DOHH2 (cell line): ENCODE measurements at regions not wholly inside any gene's neighbourhood (a gene's known extent, or its start where the extent isn't known, plus 50 kb on each side); places are given as distances from the start of the nearest gene placed in this dataset.

Experiments
- EZH2phosphoT487 ChIP-seq: fragments of 200-600 bp; sonication (generic); IDR thresholded peaks from 2 replicates; pipeline ENCODE4 v1.6.1; 2017; ENCODE audit warnings: borderline replicate concordance, mild to moderate bottlenecking, antibody characterized with exemption, low read length, moderate library complexity, mixed read lengths
- TF ChIP-seq, protein P1 (sequence below): fragments of 200-600 bp; sonication (generic); IDR thresholded peaks from one replicate; pipeline ENCODE4 v1.5.1; 2014; ENCODE audit warnings: antibody characterized with exemption, mild to moderate bottlenecking, low read depth, low read length; ENCODE audit not compliant: poor library complexity, severe bottlenecking

DNA sequence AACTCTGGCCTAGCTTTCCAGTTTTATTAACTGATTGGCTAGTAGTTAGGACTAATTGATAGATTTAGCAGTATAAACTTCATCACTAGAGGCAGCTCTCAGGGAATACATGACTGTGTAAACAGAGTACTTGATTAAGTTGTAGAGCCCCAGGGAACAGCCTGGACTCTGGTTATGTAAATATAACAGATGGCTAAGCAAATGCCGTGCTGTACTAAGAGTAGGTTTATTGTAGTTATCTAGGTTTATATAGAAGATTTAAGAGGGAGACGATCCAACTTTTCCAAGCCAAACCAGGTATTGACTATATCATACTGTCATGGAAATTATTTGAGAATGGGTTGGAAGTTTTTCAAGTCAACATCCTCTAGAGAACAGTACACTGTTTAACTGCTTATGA is 463.4 kb upstream of the GRID2 start:
- TF ChIP-seq, protein P1, sequence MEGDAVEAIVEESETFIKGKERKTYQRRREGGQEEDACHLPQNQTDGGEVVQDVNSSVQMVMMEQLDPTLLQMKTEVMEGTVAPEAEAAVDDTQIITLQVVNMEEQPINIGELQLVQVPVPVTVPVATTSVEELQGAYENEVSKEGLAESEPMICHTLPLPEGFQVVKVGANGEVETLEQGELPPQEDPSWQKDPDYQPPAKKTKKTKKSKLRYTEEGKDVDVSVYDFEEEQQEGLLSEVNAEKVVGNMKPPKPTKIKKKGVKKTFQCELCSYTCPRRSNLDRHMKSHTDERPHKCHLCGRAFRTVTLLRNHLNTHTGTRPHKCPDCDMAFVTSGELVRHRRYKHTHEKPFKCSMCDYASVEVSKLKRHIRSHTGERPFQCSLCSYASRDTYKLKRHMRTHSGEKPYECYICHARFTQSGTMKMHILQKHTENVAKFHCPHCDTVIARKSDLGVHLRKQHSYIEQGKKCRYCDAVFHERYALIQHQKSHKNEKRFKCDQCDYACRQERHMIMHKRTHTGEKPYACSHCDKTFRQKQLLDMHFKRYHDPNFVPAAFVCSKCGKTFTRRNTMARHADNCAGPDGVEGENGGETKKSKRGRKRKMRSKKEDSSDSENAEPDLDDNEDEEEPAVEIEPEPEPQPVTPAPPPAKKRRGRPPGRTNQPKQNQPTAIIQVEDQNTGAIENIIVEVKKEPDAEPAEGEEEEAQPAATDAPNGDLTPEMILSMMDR = no peak
- TF ChIP-seq EZH2phosphoT487 = no peak
